Neural progenitor cell (in vitro differentiated cells): ENCODE measurements at regions not wholly inside any gene's neighbourhood (a gene's known extent, or its start where the extent isn't known, plus 50 kb on each side); places are given as distances from the start of the nearest gene placed in this dataset.

Source experiments
- DNase-seq: peaks from one replicate; pipeline ENCODE4 v3.0.0-alpha.2; 2016; ENCODE audit warnings: low spot score
- H2AFZ ChIP-seq: fragments of 200-600 bp; sonication (generic); replicated peaks from 2 replicates; pipeline ENCODE4 v1.6.1; 2016; ENCODE audit warnings: antibody characterized with exemption
- H3F3A ChIP-seq: fragments of 200-600 bp; sonication (generic); 2 replicates; pipeline ENCODE4 v1.6.1; 2016; ENCODE audit warnings: antibody characterized with exemption, low read depth
- H3K27ac ChIP-seq: fragments of 200-600 bp; sonication (generic); 2 replicates; pipeline ENCODE4 v1.5.1; 2016; ENCODE audit warnings: mild to moderate bottlenecking
- H3K27me3 ChIP-seq: fragments of 200-600 bp; sonication (generic); 2 replicates; pipeline ENCODE4 v1.6.1; 2016; ENCODE audit warnings: mild to moderate bottlenecking, moderate library complexity
- H3K36me3 ChIP-seq: fragments of 200-600 bp; sonication (generic); 2 replicates; pipeline ENCODE4 v1.5.1; 2016
- H3K4me1 ChIP-seq: fragments of 200-600 bp; sonication (generic); 2 replicates; pipeline ENCODE4 v1.6.1; 2016; ENCODE audit warnings: mixed run types
- H3K4me2 ChIP-seq: fragments of 200-600 bp; sonication (generic); 2 replicates; pipeline ENCODE4 v1.6.1; 2016
- H3K4me3 ChIP-seq: fragments of 200-600 bp; sonication (generic); 2 replicates; pipeline ENCODE4 v1.5.1; 2016
- H3K79me2 ChIP-seq: fragments of 200-600 bp; sonication (generic); 2 replicates; pipeline ENCODE4 v1.6.1; 2016; ENCODE audit warnings: low read depth
- H3K9ac ChIP-seq: fragments of 200-600 bp; sonication (generic); 2 replicates; pipeline ENCODE4 v1.6.1; 2016
- H3K9me3 ChIP-seq: fragments of 200-600 bp; sonication (generic); 2 replicates; pipeline ENCODE4 v1.5.1; 2016; ENCODE audit warnings: low read depth
- H4K20me1 ChIP-seq: fragments of 200-600 bp; sonication (generic); 2 replicates; pipeline ENCODE4 v1.6.1; 2016; ENCODE audit warnings: low read depth
- H3K27ac Mint-ChIP-seq: 3 replicates; pipeline ENCODE4 v1.8.0; 2021; ENCODE audit warnings: mixed read lengths
- H3K27me3 Mint-ChIP-seq: 2 replicates; pipeline ENCODE4 v1.8.0; 2022; ENCODE audit warnings: low read depth, mild to moderate bottlenecking, inconsistent platforms, moderate library complexity, mixed read lengths; ENCODE audit not compliant: insufficient read depth
- H3K36me3 Mint-ChIP-seq: 3 replicates; pipeline ENCODE4 v1.8.0; 2021; ENCODE audit warnings: mixed read lengths
- H3K4me1 Mint-ChIP-seq: 3 replicates; pipeline ENCODE4 v1.8.0; 2021; ENCODE audit warnings: mixed read lengths
- H3K4me3 Mint-ChIP-seq: 3 replicates; pipeline ENCODE4 v1.8.0; 2021; ENCODE audit warnings: mild to moderate bottlenecking, moderate library complexity, mixed read lengths
- H3K9me3 Mint-ChIP-seq: 3 replicates; pipeline ENCODE4 v1.8.0; 2020; ENCODE audit warnings: mixed read lengths
- EZH2 ChIP-seq: fragments of 200-600 bp; sonication (generic); IDR thresholded peaks from 2 replicates; pipeline ENCODE4 v1.6.1; 2017; ENCODE audit warnings: antibody characterized with exemption, mild to moderate bottlenecking, moderate library complexity
- EZH2phosphoT487 ChIP-seq: fragments of 200-600 bp; sonication (generic); IDR thresholded peaks from 2 replicates; pipeline ENCODE4 v1.6.1; 2017; ENCODE audit warnings: antibody characterized with exemption
- TF ChIP-seq, protein P1 (sequence below): fragments of 200-600 bp; sonication (generic); IDR thresholded peaks from 2 replicates; pipeline ENCODE4 v1.5.1; 2017; ENCODE audit warnings: antibody characterized with exemption, mild to moderate bottlenecking

DNA sequence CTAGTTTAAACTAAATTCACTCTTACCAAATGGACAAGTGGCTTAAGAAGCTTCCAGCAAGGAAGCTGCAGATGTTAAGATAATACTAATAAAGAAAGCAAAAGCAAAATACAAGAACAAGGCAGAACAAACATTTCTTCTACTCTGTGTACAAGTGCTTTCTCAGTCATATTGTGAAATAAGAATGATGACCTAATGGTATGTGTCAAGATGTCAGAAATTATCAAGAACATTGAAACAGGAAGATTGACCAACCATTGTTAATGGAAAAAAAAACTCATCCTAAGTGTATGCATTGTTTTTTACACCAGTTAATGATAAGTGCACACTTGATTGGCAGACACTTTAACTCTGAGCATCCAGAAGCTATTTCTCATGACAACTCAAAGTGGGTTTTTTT is 65.4 kb upstream of the P2RY1 start:
- Histone ChIP-seq H2AFZ (no peak overlapping the region), H3K4me1 (peaks cover 7% of the 10 kb centered on the region), H3K27me3 (no peaks in the 10 kb centered on the region), H3K27ac (no peak overlapping the region), H3K36me3 (no peaks in the 10 kb centered on the region), H3K4me3 (no peak overlapping the region), H3K79me2 (no peaks in the 10 kb centered on the region), H3K9me3 (no peaks in the 10 kb centered on the region), H3K9ac (no peak overlapping the region), H3K4me2 (no peak overlapping the region), H4K20me1 (no peaks in the 10 kb centered on the region), H3F3A (no peaks in the 10 kb centered on the region)
- no peak for DNase-seq
- no peak overlapping the region for H3K4me3 Mint-ChIP-seq
- no peaks in the 10 kb centered on the region for H3K36me3 Mint-ChIP-seq
- no peak for TF ChIP-seq EZH2
- no peak for TF ChIP-seq EZH2phosphoT487
- TF ChIP-seq, protein P1, sequence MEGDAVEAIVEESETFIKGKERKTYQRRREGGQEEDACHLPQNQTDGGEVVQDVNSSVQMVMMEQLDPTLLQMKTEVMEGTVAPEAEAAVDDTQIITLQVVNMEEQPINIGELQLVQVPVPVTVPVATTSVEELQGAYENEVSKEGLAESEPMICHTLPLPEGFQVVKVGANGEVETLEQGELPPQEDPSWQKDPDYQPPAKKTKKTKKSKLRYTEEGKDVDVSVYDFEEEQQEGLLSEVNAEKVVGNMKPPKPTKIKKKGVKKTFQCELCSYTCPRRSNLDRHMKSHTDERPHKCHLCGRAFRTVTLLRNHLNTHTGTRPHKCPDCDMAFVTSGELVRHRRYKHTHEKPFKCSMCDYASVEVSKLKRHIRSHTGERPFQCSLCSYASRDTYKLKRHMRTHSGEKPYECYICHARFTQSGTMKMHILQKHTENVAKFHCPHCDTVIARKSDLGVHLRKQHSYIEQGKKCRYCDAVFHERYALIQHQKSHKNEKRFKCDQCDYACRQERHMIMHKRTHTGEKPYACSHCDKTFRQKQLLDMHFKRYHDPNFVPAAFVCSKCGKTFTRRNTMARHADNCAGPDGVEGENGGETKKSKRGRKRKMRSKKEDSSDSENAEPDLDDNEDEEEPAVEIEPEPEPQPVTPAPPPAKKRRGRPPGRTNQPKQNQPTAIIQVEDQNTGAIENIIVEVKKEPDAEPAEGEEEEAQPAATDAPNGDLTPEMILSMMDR: no peak
- peaks cover 7% of the 10 kb centered on the region for H3K9me3 Mint-ChIP-seq
- no peaks in the 10 kb centered on the region for H3K4me1 Mint-ChIP-seq
- H3K27me3 Mint-ChIP-seq: peaks cover 4% of the 10 kb centered on the region
- no peak overlapping the region for H3K27ac Mint-ChIP-seq

DNA sequence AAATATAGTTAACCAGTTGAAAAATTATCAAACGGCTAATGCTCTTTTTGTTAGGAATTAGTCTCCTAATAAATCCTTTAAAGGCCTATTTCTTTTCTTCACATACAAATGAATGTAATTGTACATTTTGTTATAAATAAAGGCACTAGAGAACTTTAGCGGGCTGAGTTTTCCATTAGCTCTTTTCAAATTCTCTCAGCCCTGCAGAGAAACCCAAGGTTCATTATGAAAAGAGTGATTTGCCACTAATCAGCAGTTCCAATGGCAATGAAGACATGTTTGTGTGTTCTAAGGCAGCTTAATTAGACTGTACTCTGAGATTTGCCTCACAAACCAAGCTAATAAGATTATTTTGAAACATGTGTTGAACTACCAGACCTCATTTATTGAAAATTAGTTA is 64.6 kb upstream of the P2RY1 start:
- H3K9ac ChIP-seq: no peak overlapping the region
- peaks cover 2% of the 10 kb centered on the region for H3K9me3 Mint-ChIP-seq
- no peaks in the 10 kb centered on the region for H4K20me1 ChIP-seq
- peaks cover 7% of the 10 kb centered on the region for H3K4me1 ChIP-seq
- H3K4me1 Mint-ChIP-seq: no peaks in the 10 kb centered on the region
- H3K4me2 ChIP-seq: no peak overlapping the region
- peaks cover 4% of the 10 kb centered on the region for H3K27me3 Mint-ChIP-seq
- H2AFZ ChIP-seq: no peak overlapping the region
- H3K79me2 ChIP-seq: no peaks in the 10 kb centered on the region
- H3K27me3 ChIP-seq: no peaks in the 10 kb centered on the region
- no peak overlapping the region for H3K27ac Mint-ChIP-seq
- H3F3A ChIP-seq: no peaks in the 10 kb centered on the region
- H3K4me3 ChIP-seq: no peak overlapping the region
- H3K27ac ChIP-seq: no peak overlapping the region
- TF ChIP-seq EZH2phosphoT487 (no peak), EZH2 (no peak)
- TF ChIP-seq, protein P1: no peak
- no peak overlapping the region for H3K4me3 Mint-ChIP-seq
- H3K36me3 ChIP-seq: no peaks in the 10 kb centered on the region
- no peaks in the 10 kb centered on the region for H3K36me3 Mint-ChIP-seq
- H3K9me3 ChIP-seq: no peaks in the 10 kb centered on the region
- DNase-seq: peak; percentile 5

DNA sequence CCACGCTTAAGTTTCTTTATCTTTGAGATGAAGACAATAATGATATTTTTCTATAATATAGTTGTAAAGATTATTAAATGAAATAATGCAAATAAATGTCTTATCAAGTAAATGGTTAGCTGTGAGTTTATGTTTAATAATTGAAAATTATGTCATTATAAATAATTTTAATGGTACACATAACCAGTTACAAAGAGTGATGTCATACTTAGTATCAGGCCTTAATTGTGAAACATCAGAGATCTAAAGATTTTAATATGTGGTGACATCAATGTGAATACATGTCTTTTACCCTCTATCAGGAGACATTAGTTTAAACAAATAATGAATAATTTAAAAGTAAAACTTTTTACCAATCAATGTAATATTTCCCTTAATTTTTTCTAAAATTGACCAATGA is 63.8 kb upstream of the P2RY1 start:
- Histone ChIP-seq H4K20me1 (no peaks in the 10 kb centered on the region), H3K27ac (no peak overlapping the region), H3F3A (no peaks in the 10 kb centered on the region), H3K36me3 (no peaks in the 10 kb centered on the region), H3K4me3 (no peak overlapping the region), H3K9ac (no peak overlapping the region), H3K4me1 (peaks cover 7% of the 10 kb centered on the region), H2AFZ (no peak overlapping the region), H3K9me3 (no peaks in the 10 kb centered on the region), H3K79me2 (no peaks in the 10 kb centered on the region), H3K27me3 (no peaks in the 10 kb centered on the region), H3K4me2 (no peak overlapping the region)
- DNase-seq: no peak
- peaks cover 2% of the 10 kb centered on the region for H3K27me3 Mint-ChIP-seq
- no peaks in the 10 kb centered on the region for H3K9me3 Mint-ChIP-seq
- no peak overlapping the region for H3K27ac Mint-ChIP-seq
- H3K36me3 Mint-ChIP-seq: no peaks in the 10 kb centered on the region
- no peaks in the 10 kb centered on the region for H3K4me1 Mint-ChIP-seq
- no peak for TF ChIP-seq EZH2phosphoT487
- TF ChIP-seq, protein P1: no peak
- no peak for TF ChIP-seq EZH2
- no peak overlapping the region for H3K4me3 Mint-ChIP-seq
